ENCODE measurements at regions not wholly inside any gene's neighbourhood (a gene's known extent, or its start where the extent isn't known, plus 50 kb on each side); places are given as distances from the start of the nearest gene placed in this dataset.

DNA sequence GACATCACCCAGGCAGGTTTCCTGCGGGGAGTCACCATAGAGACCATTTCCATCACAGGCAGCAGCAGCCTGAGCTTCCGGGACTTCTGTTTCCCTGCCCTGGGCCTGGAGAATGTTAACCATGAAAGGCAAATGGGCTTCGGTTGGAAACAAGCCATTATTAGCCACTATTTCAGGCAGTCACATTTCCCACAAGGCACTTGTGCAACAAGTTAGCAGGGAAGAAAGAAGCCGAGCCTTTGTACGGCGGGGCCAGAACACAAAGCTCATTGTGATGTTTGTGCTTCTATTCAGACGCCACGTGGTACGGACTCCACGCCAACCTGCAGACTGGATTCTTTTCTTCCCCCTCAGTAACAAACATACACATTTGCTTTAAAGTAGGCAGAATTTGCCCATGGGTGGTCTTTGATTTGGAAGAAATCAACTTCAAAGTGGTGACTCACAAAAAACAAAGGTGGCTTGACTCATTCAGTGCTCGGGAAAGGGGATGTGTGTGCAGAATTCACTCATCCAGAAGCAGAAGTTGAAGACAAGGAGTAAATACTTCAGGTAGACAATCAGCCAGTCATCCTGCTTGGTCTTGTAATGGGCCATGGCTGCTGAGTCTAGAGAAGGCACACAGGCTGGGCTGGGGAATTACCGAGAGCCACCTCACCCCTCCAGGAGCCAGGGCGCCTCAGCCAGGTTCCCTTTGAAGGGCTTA lies 154.2 kb upstream of the PRMT8 start:
- H3K4me1 ChIP-seq (ENCODE audit: insufficient read depth, low read length): peaks cover 6% of the 10 kb centered on the region
- no peaks in the 10 kb centered on the region for H3K9me3 ChIP-seq (ENCODE audit: low read length)
- no peaks in the 10 kb centered on the region for H3K36me3 ChIP-seq (ENCODE audit: insufficient read depth, low read length)
- H3K4me3 ChIP-seq (ENCODE audit: low read depth in 1 of 2, low read length in 2 of 2): peak overlapping the region in 1 of 2 donors; percentile 8
- H3K27ac ChIP-seq (ENCODE audit: low read depth, low read length): peak overlapping the region; percentile 46
- H3K27me3 ChIP-seq (ENCODE audit: control insufficient read depth in 1 of 2, insufficient read depth in 2 of 2, low read length in 2 of 2): no peaks in the 10 kb centered on the region
- H3K9ac ChIP-seq (ENCODE audit: low read length): no peak overlapping the region

DNA sequence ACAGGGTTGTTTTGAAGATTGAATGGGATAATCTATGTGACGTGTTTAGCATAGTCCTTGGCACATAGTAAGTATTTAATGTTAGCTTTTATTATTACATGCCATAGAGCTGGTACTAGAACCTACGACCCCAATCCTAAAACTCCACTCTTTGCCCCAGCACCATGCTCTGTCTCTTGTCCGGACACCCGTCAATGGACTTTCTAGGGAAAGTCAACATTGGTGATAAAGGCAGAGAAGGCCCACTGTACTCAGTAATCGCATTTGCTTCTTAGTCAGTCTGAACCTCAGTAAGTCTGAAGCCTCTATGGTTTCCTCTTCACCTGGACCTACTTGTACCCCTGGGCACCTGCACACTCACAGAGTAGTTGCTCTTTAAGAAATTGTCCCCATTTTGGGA lies 153.1 kb upstream of the PRMT8 start:
- Histone ChIP-seq H3K27me3 (ENCODE audit: control insufficient read depth in 1 of 2, insufficient read depth in 2 of 2, low read length in 2 of 2) (peaks cover 0 to 9% of the 10 kb centered on the region in 2 donors), H3K9ac (ENCODE audit: low read length) (no peak overlapping the region), H3K9me3 (ENCODE audit: low read length) (no peaks in the 10 kb centered on the region), H3K4me1 (ENCODE audit: insufficient read depth, low read length) (peaks cover 6% of the 10 kb centered on the region), H3K36me3 (ENCODE audit: insufficient read depth, low read length) (no peaks in the 10 kb centered on the region), H3K27ac (ENCODE audit: low read depth, low read length) (no peak overlapping the region), H3K4me3 (ENCODE audit: low read depth in 1 of 2, low read length in 2 of 2) (no peak overlapping the region)

DNA sequence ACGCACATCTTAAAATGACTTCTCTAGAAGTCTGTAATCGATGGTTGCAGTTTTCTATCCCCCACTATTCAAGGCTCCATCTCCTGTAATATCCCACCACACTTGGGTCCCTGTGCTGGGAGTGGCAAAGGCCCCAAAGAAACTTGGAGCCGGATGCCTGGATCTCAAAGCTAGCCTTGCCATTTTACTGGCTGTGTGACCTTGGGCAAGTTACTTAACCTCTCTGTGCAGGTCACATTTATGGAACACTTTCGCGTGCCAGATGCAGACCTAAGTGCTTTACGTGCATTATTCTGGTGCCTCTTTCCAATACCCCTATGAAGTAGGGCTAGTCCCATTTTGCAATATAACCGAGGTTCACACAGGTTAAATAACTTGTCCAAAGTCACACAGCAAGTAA lies 151.8 kb upstream of the PRMT8 start:
- H3K27ac ChIP-seq (ENCODE audit: low read depth, low read length): no peak overlapping the region
- no peak overlapping the region for H3K9ac ChIP-seq (ENCODE audit: low read length)
- H3K4me1 ChIP-seq (ENCODE audit: insufficient read depth, low read length): peaks cover 6% of the 10 kb centered on the region
- no peaks in the 10 kb centered on the region for H3K9me3 ChIP-seq (ENCODE audit: low read length)
- H3K27me3 ChIP-seq (ENCODE audit: control insufficient read depth in 1 of 2, insufficient read depth in 2 of 2, low read length in 2 of 2): peaks cover 0 to 9% of the 10 kb centered on the region in 2 donors
- no peaks in the 10 kb centered on the region for H3K36me3 ChIP-seq (ENCODE audit: insufficient read depth, low read length)
- no peak overlapping the region for H3K4me3 ChIP-seq (ENCODE audit: low read depth in 1 of 2, low read length in 2 of 2)

DNA sequence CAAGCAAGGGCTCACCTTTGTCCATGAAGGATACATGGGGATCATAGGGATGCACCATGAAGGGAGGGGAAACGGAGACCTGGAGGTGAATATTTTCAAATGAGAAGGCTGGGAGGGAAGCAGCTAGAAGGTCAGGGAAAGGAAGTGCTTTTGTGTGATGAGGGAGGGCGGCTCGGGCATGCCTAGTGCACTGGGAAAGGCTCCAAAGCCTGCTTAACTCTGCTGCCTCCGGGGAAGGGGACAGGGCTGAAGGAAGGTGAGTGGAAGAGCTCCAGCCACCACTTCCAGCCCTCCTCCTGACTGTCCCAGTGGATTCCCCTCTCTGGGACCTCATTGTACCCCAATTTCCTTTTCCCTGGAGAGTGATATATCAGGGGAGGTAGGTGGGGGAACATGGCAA lies 149.4 kb upstream of the PRMT8 start:
- Histone ChIP-seq H3K27ac (ENCODE audit: low read depth, low read length) (no peak overlapping the region), H3K36me3 (ENCODE audit: insufficient read depth, low read length) (no peaks in the 10 kb centered on the region), H3K4me3 (ENCODE audit: low read depth in 1 of 2, low read length in 2 of 2) (no peak overlapping the region), H3K4me1 (ENCODE audit: insufficient read depth, low read length) (peaks cover 5% of the 10 kb centered on the region), H3K9ac (ENCODE audit: low read length) (no peak overlapping the region), H3K27me3 (ENCODE audit: control insufficient read depth in 1 of 2, insufficient read depth in 2 of 2, low read length in 2 of 2) (peaks cover 0 to 9% of the 10 kb centered on the region in 2 donors), H3K9me3 (ENCODE audit: low read length) (no peaks in the 10 kb centered on the region)

DNA sequence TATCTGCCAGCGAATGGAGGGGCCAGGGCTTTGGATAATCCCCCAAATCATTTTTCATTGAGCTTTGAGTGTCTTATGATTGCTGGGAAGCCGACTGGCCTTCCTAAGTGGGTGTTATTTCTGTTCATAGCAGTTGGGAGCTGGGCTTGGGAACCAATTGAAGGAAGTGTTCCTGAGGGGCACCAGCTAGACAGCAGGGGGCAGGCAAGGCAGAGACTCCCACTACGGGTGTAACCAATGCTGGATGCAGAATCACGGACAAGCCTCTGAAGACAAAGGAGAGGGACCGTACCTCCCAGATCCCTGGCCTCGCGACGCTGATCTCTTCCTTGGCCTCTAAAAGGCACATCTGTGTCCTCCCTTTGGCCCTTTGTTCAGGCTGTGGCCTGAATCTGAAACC lies 149.0 kb upstream of the PRMT8 start:
- Histone ChIP-seq H3K4me3 (ENCODE audit: low read depth in 1 of 2, low read length in 2 of 2) (no peak overlapping the region), H3K27me3 (ENCODE audit: control insufficient read depth in 1 of 2, insufficient read depth in 2 of 2, low read length in 2 of 2) (peaks cover 0 to 9% of the 10 kb centered on the region in 2 donors), H3K27ac (ENCODE audit: low read depth, low read length) (no peak overlapping the region), H3K9me3 (ENCODE audit: low read length) (no peaks in the 10 kb centered on the region), H3K36me3 (ENCODE audit: insufficient read depth, low read length) (no peaks in the 10 kb centered on the region), H3K9ac (ENCODE audit: low read length) (no peak overlapping the region), H3K4me1 (ENCODE audit: insufficient read depth, low read length) (peaks cover under 1% of the 10 kb centered on the region)

DNA sequence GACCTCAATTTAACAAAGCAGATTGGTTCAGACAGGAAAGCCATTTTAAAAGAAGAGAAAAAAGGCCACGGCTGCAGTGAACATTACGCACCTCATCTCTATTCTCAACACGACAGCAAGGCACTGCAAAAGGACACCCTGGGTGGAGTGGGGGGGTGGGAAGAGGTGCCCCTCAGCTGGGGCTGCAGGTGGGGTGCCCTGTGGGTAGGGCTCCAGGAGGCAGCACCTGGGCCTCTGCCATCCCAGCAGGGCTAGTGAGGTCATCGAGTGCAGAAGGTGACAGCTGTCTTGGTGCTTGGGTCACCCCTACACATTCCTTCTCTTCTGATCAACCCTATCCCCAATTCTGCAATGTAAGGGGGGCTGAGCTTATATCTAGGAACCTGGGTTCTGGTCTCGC lies 142.9 kb upstream of the PRMT8 start:
- peaks cover 0 to under 1% of the 10 kb centered on the region in 2 donors for H3K27me3 ChIP-seq (ENCODE audit: control insufficient read depth in 1 of 2, insufficient read depth in 2 of 2, low read length in 2 of 2)
- no peaks in the 10 kb centered on the region for H3K4me1 ChIP-seq (ENCODE audit: insufficient read depth, low read length)
- no peak overlapping the region for H3K9ac ChIP-seq (ENCODE audit: low read length)
- H3K36me3 ChIP-seq (ENCODE audit: insufficient read depth, low read length): no peaks in the 10 kb centered on the region
- H3K4me3 ChIP-seq (ENCODE audit: low read depth in 1 of 2, low read length in 2 of 2): no peak overlapping the region
- H3K9me3 ChIP-seq (ENCODE audit: low read length): no peaks in the 10 kb centered on the region
- no peak overlapping the region for H3K27ac ChIP-seq (ENCODE audit: low read depth, low read length)

DNA sequence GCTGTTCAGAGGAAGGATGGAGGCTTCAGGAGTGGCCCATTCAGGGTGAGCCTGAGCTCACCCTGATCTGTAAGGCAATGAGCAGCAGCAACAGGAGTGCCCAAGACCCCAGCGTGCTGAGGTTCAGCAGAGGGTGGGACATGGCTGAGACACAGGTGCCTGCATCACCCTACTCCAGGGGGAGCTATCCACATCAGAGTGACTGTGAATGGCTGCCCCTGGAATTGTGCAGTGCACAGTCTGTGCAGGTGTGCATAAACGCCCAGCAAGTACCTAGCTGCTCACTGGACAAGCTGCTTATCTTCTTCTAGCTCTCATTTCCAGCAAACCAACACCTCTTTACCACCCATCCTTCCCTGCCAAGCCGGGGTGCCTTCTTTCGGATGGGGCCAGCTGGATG lies 140.6 kb upstream of the PRMT8 start:
- H3K4me1 ChIP-seq (ENCODE audit: insufficient read depth, low read length): no peaks in the 10 kb centered on the region

DNA sequence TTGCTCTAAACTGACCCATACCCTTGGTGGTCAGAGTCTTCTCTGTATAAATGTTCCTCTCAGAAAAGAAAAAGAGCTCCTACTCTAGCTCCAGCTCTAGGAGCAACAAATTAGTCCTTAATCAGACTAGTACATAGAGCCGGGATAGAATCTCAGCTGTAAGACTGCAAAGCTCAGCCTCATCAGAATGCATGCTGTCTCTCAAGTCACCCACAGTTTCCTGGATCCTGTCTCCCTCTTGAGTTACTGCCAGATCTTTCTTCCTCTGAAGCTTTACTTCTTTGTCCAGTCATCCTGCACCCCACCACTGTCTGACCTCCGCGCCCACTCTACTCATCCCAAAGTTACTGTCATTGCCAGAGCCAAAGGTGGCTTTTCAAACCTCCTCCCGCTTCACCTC lies 139.3 kb upstream of the PRMT8 start:
- no peak overlapping the region for H3K4me3 ChIP-seq (ENCODE audit: low read depth in 1 of 2, low read length in 2 of 2)
- H3K9ac ChIP-seq (ENCODE audit: low read length): no peak overlapping the region
- no peak overlapping the region for H3K27ac ChIP-seq (ENCODE audit: low read depth, low read length)
- H3K9me3 ChIP-seq (ENCODE audit: low read length): no peaks in the 10 kb centered on the region
- no peaks in the 10 kb centered on the region for H3K36me3 ChIP-seq (ENCODE audit: insufficient read depth, low read length)
- peaks cover 3 to 4% of the 10 kb centered on the region in 2 donors for H3K27me3 ChIP-seq (ENCODE audit: control insufficient read depth in 1 of 2, insufficient read depth in 2 of 2, low read length in 2 of 2)
- no peaks in the 10 kb centered on the region for H3K4me1 ChIP-seq (ENCODE audit: insufficient read depth, low read length)

More for the DNA sequence above, 140.6 kb upstream of the PRMT8 start:
- H3K9ac ChIP-seq (ENCODE audit: low read length): no peak overlapping the region
- no peak overlapping the region for H3K27ac ChIP-seq (ENCODE audit: low read depth, low read length)
- no peaks in the 10 kb centered on the region for H3K9me3 ChIP-seq (ENCODE audit: low read length)
- H3K36me3 ChIP-seq (ENCODE audit: insufficient read depth, low read length): no peaks in the 10 kb centered on the region
- peaks cover 3 to 4% of the 10 kb centered on the region in 2 donors for H3K27me3 ChIP-seq (ENCODE audit: control insufficient read depth in 1 of 2, insufficient read depth in 2 of 2, low read length in 2 of 2)
- H3K4me3 ChIP-seq (ENCODE audit: low read depth in 1 of 2, low read length in 2 of 2): no peak overlapping the region

DNA sequence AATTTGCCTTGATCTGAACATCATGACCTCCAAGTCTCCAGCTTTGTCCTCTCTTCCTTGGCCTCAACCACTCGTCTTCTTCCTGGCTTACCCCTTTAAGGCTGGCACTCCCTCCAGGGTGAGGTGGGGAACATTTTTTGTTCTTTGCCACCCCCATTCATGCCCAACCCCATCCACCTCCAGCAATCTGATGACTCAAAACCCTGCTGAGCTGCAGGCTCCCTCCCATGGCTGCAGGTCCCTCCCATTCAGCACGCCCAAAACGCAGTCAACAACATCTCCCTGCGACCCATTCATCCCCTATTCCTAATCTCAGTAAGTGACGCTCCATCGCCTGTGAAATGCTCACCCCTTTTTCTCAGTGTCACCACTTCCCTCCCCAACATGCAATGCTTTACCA lies 138.8 kb upstream of the PRMT8 start:
- Histone ChIP-seq H3K27me3 (ENCODE audit: control insufficient read depth in 1 of 2, insufficient read depth in 2 of 2, low read length in 2 of 2) (peaks cover 3 to 4% of the 10 kb centered on the region in 2 donors), H3K36me3 (ENCODE audit: insufficient read depth, low read length) (no peaks in the 10 kb centered on the region), H3K9me3 (ENCODE audit: low read length) (no peaks in the 10 kb centered on the region), H3K4me1 (ENCODE audit: insufficient read depth, low read length) (no peaks in the 10 kb centered on the region), H3K9ac (ENCODE audit: low read length) (no peak overlapping the region), H3K27ac (ENCODE audit: low read depth, low read length) (no peak overlapping the region), H3K4me3 (ENCODE audit: low read depth in 1 of 2, low read length in 2 of 2) (no peak overlapping the region)

DNA sequence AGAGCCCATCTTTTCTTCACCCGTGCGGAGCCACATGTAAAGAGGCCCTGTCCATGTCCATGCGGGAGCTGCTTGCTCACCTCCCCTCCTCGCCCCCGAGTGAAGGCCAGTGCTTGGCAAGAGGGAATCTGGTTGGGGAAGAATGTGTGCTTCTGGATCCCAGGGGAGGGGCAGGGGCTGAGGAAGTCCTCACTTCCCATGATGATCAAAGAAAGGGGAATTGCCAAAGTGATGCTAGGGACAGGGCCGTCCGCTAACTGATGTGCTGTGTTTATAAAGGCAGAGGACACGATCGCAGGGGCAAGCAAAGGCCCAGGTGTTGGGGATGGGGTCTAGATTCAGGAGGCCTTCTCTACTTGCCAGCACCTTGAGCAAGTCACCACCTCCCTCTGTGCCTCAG lies 137.4 kb upstream of the PRMT8 start:
- H3K27me3 ChIP-seq (ENCODE audit: control insufficient read depth in 1 of 2, insufficient read depth in 2 of 2, low read length in 2 of 2): peaks cover 3 to 4% of the 10 kb centered on the region in 2 donors
- no peaks in the 10 kb centered on the region for H3K9me3 ChIP-seq (ENCODE audit: low read length)
- H3K4me1 ChIP-seq (ENCODE audit: insufficient read depth, low read length): no peaks in the 10 kb centered on the region
- H3K27ac ChIP-seq (ENCODE audit: low read depth, low read length): no peak overlapping the region
- no peak overlapping the region for H3K4me3 ChIP-seq (ENCODE audit: low read depth in 1 of 2, low read length in 2 of 2)
- no peaks in the 10 kb centered on the region for H3K36me3 ChIP-seq (ENCODE audit: insufficient read depth, low read length)
- no peak overlapping the region for H3K9ac ChIP-seq (ENCODE audit: low read length)

DNA sequence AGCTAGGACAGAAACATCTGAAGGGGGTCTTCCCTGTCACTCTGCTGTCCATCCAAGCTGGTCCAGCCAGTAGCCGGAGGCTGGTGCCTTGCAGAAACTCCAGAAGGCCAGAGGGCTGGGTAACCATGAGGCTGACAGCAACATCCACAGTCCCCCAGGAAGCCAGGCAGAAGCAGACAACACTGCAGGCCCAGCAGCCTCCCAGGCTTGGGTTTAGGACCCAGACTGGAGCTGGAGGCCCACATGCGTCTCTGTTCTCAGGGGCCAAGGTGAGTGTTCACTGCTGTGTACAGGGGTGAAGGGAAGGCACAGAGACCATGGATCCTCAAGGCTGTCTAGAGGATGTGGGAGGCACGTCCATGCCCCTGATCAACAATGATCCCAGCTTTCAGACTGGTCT lies 136.4 kb upstream of the PRMT8 start:
- no peak overlapping the region for H3K9ac ChIP-seq (ENCODE audit: low read length)
- H3K4me1 ChIP-seq (ENCODE audit: insufficient read depth, low read length): no peaks in the 10 kb centered on the region
- no peak overlapping the region for H3K27ac ChIP-seq (ENCODE audit: low read depth, low read length)
- no peaks in the 10 kb centered on the region for H3K36me3 ChIP-seq (ENCODE audit: insufficient read depth, low read length)
- no peak overlapping the region for H3K4me3 ChIP-seq (ENCODE audit: low read depth in 1 of 2, low read length in 2 of 2)
- no peaks in the 10 kb centered on the region for H3K9me3 ChIP-seq (ENCODE audit: low read length)
- H3K27me3 ChIP-seq (ENCODE audit: control insufficient read depth in 1 of 2, insufficient read depth in 2 of 2, low read length in 2 of 2): peaks cover 3 to 4% of the 10 kb centered on the region in 2 donors

DNA sequence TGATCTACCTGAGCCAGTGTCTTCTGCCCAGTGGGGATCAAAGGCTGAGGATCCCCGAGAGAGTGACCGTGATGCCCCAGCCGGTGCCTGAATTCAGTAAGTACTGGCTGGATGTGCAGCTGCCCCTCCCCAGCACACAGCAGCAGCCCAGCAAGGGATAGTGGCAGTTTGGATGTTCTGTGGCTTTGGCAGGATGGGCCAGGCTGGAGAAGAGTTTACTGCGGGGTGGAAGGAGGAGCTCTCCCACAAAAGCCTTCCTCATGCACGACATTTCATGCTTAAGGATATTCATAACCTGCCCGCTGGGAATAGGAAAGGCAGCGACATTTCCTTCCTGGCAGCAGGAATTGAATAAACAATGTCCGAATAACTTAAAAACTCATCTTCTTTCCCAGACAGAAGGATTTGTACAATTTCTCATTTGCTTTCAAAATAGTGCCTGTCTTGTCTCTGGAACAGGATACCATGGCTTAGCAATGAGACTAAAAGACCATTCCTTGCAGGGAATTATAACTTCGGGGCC lies 135.6 kb upstream of the PRMT8 start:
- Histone ChIP-seq H3K9ac (ENCODE audit: low read length) (no peak overlapping the region), H3K9me3 (ENCODE audit: low read length) (no peaks in the 10 kb centered on the region), H3K27ac (ENCODE audit: low read depth, low read length) (no peak overlapping the region), H3K36me3 (ENCODE audit: insufficient read depth, low read length) (no peaks in the 10 kb centered on the region), H3K4me3 (ENCODE audit: low read depth in 1 of 2, low read length in 2 of 2) (no peak overlapping the region), H3K27me3 (ENCODE audit: control insufficient read depth in 1 of 2, insufficient read depth in 2 of 2, low read length in 2 of 2) (peaks cover 3 to 4% of the 10 kb centered on the region in 2 donors), H3K4me1 (ENCODE audit: insufficient read depth, low read length) (no peaks in the 10 kb centered on the region)

Data from muscle layer of colon (tissue), 2 donors.